GM21528 (cell line): ENCODE measurements at regions not wholly inside any gene's neighbourhood (a gene's known extent, or its start where the extent isn't known, plus 50 kb on each side); places are given as distances from the start of the nearest gene placed in this dataset.

Experiments
- ATAC-seq: cut with Tn5 transposase; IDR thresholded peaks from one replicate; pipeline ENCODE4 v1.9.1; 2021; ENCODE audit warnings: mild to moderate bottlenecking, moderate library complexity; ENCODE audit not compliant: unreplicated experiment, low FRiP score

- ATAC-seq: no peak
These were observed 489.7 kb upstream of the CNKSR2 start for GRCh38 chrX:20884565-20884964.

GRCh38 chrX:20863649-20864048 lies 510.6 kb upstream of the CNKSR2 start:
- ATAC-seq: no peak

GRCh38 chrX:20861113-20861512 lies 513.1 kb upstream of the CNKSR2 start:
- no peak for ATAC-seq

- ATAC-seq: no peak
These were observed 516.5 kb upstream of the CNKSR2 start for GRCh38 chrX:20857746-20858145.

GRCh38 chrX:20838477-20838876 lies 535.7 kb upstream of the CNKSR2 start:
- ATAC-seq: no peak

- ATAC-seq: no peak
These were observed 544.3 kb upstream of the CNKSR2 start for GRCh38 chrX:20829665-20830491.

GRCh38 chrX:20825984-20826383 lies 548.2 kb upstream of the CNKSR2 start:
- ATAC-seq: no peak

- no peak for ATAC-seq
These were observed 537.3 kb upstream of the RPS6KA3 start for GRCh38 chrX:20803971-20804370.

- no peak for ATAC-seq
These were observed 535.3 kb upstream of the RPS6KA3 start for GRCh38 chrX:20802036-20802435.

GRCh38 chrX:20796450-20796849 lies 529.7 kb upstream of the RPS6KA3 start:
- ATAC-seq: no peak

- no peak for ATAC-seq
These were observed 522.4 kb upstream of the RPS6KA3 start for GRCh38 chrX:20789103-20789502.

- ATAC-seq: no peak
These were observed 500.6 kb upstream of the RPS6KA3 start for GRCh38 chrX:20767346-20767745.

- ATAC-seq: no peak
These were observed 489.9 kb upstream of the RPS6KA3 start for GRCh38 chrX:20756585-20756984.

GRCh38 chrX:20753076-20753475 lies 486.4 kb upstream of the RPS6KA3 start:
- ATAC-seq: no peak

- no peak for ATAC-seq
These were observed 480.0 kb upstream of the RPS6KA3 start for GRCh38 chrX:20746690-20747089.

- ATAC-seq: no peak
These were observed 476.3 kb upstream of the RPS6KA3 start for GRCh38 chrX:20743046-20743445.

GRCh38 chrX:20742106-20742505 lies 475.4 kb upstream of the RPS6KA3 start:
- ATAC-seq: no peak

- ATAC-seq: no peak
These were observed 473.7 kb upstream of the RPS6KA3 start for GRCh38 chrX:20740443-20740842.

- ATAC-seq: no peak
These were observed 472.5 kb upstream of the RPS6KA3 start for GRCh38 chrX:20739038-20739745.

- ATAC-seq: no peak
These were observed 462.7 kb upstream of the RPS6KA3 start for GRCh38 chrX:20729416-20729815.

GRCh38 chrX:20727447-20727846 lies 460.7 kb upstream of the RPS6KA3 start:
- no peak for ATAC-seq
